ENCODE measurements at regions not wholly inside any gene's neighbourhood (a gene's known extent, or its start where the extent isn't known, plus 50 kb on each side); places are given as distances from the start of the nearest gene placed in this dataset.

GRCh38 chr2:12057436-12058166 lies 311.2 kb downstream of the LPIN1 start:
- no peak for TF ChIP-seq CTCF (IDR thresholded peaks at IDR 0.05)
- TF ChIP-seq EZH2 (IDR thresholded peaks at IDR 0.05; ENCODE audit: borderline replicate concordance, insufficient read depth, low read depth, low read length, poor library complexity, severe bottlenecking) = no peak

All from B cell (primary cell).